Islet precursor cell (in vitro differentiated cells): ENCODE measurements at regions not wholly inside any gene's neighbourhood (a gene's known extent, or its start where the extent isn't known, plus 50 kb on each side); places are given as distances from the start of the nearest gene placed in this dataset.
A peak's percentile ranks its signal among the peaks of the same experiment; 100 is the strongest.

Experiments used
- DNase-seq: peaks from one replicate; pipeline ENCODE4 v3.0.0-alpha.2; 2018

DNA sequence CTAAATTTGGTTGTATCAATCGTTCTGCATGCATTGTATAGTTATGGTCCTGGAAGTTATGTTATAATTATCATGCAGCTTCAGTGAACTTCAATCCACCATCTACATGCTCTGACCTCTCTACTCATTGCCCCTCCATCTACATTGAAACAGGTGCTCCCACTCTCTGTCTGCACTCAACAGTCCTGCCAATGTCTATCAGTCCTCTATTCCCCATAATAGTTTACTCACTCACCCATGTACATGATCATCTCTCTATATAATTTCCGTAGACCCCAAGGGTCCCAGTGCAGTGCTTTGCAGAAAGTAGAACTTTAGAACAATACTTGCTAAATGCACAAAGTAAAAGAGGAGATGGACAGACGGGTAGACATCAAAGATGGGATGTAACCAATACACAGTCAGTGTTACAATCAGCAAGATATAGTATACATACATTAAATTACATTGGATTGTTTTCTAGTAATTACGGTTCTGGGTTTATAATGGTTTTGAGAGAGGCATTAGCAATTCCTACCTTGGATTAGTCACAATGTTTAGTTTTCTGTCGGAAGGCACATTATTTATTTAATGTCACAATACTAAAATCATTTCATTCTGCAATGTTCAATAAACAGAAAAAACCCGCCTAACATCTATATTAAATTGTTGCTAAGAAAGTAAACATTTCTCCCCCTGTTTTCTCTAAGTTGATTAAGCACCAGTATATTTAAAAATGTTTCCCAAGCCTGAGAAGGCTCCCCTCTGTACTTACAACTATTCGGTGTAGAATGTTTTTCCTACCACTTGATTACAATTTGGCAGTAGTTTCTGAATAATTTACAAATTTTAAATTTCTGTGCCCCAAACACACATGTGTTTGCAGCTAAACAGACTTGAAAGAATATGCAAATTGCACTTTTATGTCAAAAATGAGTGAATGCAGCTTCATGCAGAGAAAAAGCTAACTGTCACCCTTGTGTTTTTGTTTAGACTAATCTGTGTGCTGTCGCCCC lies 94.4 kb upstream of the SIX2 start:
- no peak for DNase-seq

DNA sequence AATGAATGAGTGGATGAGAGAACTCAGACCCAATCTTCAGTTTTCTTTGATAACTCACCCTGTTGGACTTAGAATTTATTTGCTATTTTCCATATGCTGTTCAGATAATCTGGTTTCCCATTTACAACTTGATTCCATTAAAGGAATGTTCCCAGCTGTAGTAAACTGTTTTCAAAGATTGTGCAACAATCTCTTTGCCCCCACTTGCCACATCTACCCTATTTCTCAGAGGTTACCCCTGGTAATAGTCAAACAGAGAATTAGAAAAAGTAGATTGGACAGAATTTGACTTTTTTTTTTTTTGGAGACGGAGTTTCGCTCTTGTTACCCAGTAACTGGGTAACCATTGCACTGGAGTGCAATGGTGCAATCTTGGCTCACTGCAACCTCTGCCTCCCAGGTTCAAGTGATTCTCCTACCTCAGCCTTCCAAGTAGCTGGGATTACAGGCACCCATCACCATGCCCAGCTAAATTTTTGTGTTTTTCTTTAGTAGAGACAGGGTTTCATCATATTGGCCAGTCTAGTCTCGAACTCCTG lies 93.4 kb upstream of the SIX2 start:
- no peak for DNase-seq

DNA sequence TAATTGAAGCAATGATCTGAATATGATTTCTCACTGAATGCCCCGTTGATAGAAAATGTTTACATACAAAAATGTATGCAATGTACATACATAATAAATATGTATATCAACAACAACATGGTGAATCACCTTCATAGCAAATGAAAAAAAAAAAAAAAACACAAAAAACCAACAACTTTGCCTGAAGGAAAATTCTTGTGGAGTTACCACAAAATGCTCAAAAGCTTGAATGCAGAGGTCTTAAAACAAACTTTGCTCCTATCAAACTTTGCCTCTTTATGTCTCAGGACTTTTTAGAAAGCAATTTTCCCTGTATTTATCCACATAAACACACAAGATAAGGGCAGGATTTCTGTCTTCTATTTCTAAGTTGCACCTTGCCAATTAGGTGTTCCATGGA lies 92.9 kb upstream of the SIX2 start:
- no peak for DNase-seq

DNA sequence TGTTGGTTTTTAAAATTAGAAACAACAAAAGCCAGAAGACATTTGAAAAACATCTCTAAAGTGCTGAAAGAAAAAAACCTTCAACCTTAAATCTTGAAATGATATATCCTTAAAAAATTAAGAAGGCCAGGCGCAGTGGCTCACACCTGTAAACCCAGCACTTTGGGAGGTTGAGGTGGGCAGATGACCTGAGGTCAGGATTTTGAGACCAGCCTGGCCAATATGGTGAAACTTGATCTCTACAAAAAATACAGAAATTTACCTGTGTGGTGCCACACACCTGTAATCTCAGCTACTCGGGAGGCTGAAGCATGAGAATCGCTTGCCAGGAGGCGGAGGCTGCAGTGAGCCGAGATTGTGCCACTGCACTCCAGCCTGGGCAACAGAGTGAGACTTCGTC lies 87.7 kb upstream of the SIX2 start:
- no peak for DNase-seq

DNA sequence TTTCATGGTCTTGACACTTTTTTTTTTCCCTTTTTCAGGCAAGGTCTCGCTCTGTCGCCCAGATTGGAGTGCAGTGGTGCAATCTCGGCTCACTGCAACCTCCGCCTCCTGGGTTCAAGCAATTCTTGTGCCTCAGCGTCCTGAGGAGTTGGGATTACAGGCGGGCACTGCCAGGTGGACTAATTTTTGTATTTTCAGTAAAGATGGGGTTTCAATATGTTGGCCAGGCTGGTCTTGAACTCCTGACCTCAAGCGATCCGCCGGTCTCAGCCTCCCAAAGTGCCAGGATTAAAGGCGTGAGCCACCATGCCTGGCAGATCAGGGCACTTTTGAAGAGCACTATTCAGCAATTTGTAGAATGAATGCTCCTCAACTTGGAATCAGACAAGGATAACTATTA lies 86.8 kb upstream of the SIX2 start:
- peak; percentile 30 for DNase-seq

DNA sequence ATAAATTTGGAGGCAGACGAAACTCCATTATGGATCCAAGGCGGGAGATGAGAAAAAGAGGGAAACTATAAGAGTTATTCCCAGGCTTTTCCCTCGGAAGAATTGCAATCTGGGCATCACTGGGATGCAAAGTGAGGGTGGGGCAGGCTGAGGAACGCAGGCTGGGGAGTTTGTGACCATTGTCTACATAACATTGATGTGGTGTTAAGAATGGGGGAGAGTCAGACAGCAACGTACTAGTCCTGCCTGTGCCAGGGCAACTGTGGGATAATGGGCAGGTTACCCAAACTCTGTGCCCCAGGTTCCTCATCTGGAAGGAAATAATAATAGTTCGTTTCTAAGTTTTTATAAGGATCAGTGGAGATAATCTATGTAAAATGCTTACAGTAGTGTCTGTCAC lies 84.4 kb upstream of the SIX2 start:
- DNase-seq, result no peak

DNA sequence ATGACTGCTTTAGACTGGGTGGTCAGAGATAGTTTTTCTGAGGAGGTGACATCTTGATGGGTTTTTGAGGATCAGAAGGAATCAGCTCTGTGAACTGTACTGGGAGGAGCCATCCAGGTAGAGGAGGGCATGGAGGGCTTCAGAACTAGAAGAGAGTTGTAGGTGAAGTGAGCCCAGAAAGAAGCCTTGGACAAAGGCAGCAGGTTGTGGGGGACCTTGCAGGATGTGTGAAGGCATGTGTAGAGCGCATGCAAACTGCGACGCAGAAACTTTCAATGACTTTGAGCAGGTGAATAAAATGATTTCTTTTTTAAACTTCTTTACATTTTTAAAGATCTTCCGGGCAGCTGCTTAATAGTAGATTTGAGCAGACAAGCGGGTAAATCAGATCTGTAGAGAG lies 83.9 kb upstream of the SIX2 start:
- DNase-seq, result no peak

DNA sequence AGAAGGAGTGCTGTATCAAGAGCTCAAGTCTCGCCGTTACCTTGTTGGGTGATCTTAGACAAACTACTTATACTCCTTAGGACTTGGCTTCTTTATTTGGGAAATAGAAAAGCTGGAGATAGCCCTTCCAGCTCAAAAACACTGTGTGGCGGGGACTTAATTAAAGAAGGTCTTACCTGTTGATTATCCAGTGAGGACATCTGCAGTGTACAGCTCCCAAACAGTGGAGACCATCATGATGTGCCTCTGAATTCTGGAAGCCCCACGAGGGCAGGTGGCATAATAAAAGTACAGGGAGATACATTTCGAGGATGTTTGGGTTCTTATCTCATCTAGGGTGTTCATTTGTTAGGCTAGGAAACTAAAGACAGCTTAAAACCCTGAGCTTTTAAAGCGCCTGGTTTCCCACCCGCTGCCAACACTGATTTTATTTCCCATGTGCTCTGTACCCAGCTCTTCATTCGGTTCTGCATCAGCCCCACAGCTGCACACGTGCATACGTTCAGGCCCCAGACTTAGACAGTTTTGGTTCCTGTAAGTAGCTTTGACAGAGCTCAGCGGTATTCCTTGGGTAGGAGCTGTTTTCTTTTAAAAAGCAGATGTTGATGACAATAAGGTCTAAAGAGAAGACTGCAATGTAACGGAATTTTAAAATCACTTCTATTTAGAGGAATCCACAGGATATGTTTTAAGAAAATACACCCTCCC lies 80.5 kb upstream of the SIX2 start:
- no peak for DNase-seq

DNA sequence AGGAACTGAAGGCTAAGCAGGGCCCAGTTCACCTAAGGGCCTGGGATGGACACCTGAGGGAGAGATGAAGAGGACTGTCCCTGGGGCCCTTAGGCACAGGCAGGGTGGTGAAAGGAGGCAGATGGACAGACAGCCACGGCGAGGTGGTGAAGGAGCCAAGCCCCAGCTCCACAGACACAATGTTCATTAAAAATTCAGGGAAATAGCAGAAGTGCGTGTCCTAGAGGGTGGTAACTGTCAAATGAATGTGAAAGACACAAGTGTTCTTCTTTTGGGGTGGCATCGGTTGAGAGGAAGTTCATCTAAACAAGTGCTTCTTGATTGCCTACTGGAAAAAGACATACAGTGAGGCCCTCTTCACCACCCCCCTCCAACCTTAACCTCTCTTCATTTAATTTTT lies 76.2 kb upstream of the SIX2 start:
- no peak for DNase-seq

DNA sequence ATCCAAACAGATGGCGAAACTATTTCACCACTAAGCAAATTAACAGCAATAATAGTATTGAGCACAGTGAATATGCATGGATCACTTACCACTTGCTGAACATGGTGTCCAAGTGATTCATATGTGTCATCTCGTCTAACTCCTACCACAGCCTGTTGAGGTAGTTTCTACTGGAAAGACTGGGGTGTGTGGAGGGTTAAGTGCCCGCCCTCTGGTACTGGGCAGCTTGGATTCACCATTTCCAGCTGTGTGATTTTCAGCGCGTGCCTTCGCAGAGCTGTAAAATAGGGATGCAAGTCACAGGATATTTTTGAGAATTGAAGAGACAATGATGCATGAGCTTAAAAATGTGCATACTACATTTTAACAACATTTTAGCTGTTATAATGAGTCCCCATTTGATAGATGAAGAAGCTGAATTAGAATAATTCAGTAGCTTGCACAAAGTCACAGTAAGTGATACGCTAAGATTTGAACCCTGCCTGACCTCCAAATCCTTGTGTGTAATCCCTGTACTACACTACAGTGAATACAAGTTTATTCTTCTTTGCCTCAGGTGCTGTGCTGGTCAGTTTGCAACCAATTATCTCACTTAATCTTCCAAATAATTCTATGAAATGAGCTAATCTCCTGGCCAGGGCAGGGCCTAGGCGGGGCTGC lies 75.2 kb upstream of the SIX2 start:
- DNase-seq, result no peak

DNA sequence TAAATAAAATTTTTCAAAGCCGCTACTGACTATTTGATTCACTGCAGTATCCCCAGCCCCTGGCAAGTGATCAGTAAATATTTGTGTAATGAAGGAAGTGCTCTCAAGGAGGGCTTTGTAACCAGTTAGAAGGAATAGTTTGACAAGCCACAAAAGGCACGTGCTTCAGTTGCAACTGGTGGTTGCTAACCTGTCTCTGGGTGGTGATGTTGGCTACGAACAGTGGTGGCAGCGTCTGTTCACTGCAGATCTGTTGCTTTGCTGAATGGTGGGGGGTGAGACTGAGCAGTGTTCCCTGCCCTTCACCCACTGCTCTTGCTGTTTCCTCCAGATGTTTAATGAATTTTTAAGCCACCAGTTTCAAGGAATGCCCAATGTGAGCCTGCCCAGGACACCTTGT lies 73.9 kb upstream of the SIX2 start:
- DNase-seq, result no peak

DNA sequence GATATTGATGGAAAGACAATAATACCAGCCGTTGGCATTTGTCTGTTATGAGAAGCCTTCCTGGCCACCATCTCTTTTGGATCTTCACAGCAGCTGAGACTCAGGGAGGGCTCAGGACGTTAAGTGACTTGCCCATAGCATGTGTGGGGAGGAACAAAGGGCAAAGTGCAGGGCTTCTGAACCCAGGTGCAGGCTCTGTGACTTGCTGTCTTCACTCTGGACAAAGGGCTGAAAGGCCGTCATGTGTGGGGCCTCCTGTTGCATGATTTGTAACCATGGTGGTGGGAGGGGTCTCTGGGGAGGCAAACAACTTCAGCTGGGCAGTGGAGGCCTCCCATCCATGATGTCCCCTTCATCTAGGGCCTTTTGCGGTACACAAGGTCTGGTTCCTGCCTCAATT lies 65.5 kb upstream of the SIX2 start:
- DNase-seq, result peak; percentile 23

DNA sequence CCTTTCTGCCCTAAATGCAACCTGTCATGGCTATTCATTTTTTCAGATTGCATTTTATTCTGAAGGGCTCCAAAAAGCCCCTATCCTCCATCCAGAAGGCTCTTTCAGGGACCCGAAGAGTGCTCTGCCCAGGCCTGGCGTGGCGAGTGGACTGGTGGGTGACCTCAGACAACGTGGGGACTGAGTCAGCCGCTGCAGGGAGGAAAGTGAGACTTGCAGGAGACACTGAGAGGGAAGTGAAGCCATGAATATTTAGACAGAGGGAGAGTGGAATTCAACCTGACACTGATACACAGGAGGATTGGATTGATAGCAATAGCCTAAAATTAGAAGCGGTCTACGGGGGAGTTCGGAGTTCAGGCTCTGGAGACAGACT lies 63.6 kb upstream of the SIX2 start:
- DNase-seq, result peak; percentile 42

DNA sequence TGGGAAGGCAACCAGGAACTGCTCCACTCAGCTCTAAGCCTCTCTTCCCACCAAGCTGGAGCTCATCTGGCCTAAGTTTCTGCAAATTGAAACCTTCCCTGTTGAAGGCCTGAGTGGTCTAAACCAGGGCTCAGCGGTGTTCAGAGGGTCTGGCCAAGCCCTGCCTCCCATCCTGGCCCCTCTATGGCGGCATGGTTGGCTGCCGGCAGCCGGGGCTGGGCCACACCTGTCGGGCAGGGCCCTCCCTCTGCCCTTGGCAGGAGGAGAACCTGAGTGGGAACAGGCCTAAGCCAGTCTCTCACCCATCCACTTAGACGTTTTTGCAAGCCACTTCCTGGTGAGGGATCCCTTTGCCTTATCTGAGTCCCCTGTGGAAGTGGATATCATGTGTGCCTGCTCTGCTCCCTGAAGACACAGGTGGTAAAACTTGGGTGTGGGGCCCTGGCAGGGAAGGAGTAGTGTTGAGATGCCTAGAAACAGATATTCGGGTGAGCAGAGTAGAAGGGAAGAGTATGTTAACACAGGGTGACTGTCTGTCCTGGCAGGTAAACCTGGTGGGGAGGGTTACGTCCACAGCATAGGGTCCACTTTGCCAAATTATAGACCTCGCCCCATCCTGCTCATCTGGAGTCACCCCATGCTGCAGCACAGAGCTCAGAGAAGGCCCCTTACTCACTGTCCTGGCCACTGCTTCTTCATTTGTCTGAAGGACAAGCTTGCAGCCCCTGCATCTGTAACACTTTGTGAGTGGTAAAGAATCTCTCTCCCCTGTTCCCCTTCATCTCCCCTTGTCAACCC lies 63.0 kb upstream of the SIX2 start:
- DNase-seq, result peak; percentile 46

DNA sequence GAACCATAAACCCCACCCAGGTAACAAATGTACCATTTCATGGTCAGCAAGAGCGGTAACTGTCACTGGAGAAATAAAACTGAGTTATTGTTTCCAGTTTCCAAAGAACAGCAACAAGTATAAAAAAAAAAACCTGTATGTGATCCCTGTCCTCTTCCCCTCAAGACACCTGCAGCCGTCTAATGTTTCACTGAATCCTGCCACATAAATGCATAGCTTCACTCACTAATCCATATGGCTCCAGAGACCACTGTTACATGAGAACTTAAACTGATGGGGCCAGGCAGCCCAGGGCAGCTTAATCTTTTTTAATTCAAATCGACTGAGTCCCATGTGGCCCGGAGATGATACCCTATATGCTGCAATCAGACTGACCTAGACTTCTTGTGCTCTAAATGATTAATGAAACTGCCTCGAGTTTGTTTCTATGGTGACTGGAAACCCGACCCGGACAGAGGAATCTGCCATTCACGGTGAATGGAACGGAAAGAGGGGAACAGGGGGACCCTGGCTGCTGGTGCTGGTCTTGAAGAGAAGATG lies 60.9 kb upstream of the SIX2 start:
- DNase-seq, result peak; percentile 7

DNA sequence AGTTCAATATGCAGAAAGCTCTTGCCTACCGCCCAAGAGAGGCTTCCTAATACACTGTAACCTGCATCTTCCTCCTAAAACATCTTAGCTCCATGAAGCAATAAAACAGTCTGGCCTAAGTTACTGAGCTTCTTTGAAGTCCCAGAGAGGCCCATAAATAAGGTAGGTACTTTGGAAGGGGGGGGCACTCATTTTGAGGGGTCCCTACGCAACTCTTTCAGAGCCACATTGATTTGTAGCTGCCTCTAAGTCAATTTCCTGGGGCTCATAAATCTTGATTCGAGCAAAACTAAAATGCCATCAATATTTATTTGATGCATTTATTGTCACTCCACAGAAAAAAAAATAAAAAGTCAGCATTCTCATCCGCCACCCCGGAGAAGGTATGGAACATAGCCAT lies 60.4 kb upstream of the SIX2 start:
- peak; percentile 7 for DNase-seq

DNA sequence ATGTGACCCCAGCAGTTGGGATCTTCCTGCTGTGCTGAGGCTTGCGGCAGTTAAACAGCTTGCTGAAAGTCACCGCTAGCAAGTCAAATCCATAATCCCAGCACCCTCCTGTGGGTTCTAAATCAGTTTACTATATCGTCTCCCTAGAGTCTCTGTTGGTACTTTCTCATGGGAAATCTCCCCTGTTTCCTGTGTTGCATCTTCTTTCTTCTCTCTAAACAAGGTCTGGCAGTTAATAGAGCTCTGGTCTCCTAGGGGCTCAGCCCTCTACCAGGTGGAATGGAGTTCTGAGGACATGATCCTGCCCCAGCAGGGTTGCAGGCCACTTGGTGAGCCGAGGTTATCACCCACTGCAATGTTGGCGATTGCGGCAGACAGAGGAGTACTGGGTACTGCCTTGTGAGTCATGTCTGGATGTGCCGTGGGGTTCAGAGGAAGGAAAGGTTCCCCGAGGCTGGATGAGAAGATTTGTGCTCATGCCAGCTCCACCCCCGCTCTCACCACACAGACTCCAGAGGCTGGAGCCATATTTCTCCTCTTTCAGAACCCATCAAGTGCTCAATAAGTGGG lies 59.4 kb upstream of the SIX2 start:
- DNase-seq, result no peak

DNA sequence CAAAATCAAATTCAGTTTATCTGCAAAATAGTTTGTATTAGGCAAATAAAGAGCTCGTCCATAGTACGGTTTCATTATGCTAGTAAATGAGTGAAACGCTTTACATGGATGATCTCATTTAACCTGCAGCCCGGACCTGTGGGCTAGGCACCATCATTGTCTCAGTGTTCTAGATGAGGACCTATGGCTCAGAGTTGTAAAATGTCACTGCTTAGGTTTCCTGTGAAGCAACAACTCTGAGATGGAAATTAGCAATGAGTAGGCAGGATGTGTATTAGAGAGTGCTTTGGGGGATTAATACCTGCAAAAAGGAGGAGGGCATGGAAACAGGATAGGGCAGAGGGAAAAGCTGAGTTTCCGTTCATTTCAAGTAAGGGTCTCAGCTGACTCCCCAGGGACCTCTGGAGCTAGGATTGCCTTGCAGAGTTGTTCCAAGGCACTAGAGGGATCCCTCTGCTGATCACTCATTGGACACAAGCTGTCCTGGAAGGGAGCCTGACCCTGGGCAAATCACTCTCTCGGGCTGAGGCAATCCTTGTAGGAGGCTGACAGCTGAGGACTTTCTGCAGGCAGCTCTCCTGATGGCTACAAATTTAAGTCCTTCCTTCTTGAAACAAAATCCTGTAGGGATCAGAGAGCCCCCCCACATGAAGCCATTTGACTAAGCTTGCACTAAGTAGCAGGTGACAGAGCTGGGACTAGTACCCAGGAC lies 58.8 kb upstream of the SIX2 start:
- DNase-seq, result no peak
